H9 (cell line): ENCODE measurements at regions not wholly inside any gene's neighbourhood (a gene's known extent, or its start where the extent isn't known, plus 50 kb on each side); places are given as distances from the start of the nearest gene placed in this dataset.

Experiments
- DNase-seq: peaks from one replicate; pipeline ENCODE4 v3.0.0-alpha.2; 2017
- H2AFZ ChIP-seq: one replicate; pipeline ENCODE4 v1.6.1; 2013; ENCODE audit warnings: mild to moderate bottlenecking, low read length, control low read depth, moderate library complexity
- H2AK5ac ChIP-seq: 2 replicates; pipeline ENCODE4 v1.6.1; 2013; ENCODE audit warnings: low read length, control low read depth, mixed read lengths; ENCODE audit not compliant: insufficient read length
- H2BK120ac ChIP-seq: one replicate; pipeline ENCODE4 v1.6.1; 2013; ENCODE audit warnings: low read depth, mild to moderate bottlenecking, low read length, control low read depth, inconsistent platforms; ENCODE audit not compliant: poor library complexity, severe bottlenecking
- H2BK12ac ChIP-seq: 2 replicates; pipeline ENCODE4 v1.6.1; 2013; ENCODE audit warnings: low read length, control low read depth, mixed read lengths, low read depth; ENCODE audit not compliant: insufficient read length
- H2BK15ac ChIP-seq: 2 replicates; pipeline ENCODE4 v1.6.1; 2013; ENCODE audit warnings: low read depth, low read length, control low read depth
- H2BK20ac ChIP-seq: one replicate; pipeline ENCODE4 v1.6.1; 2013; ENCODE audit warnings: low read depth, mild to moderate bottlenecking, low read length, control low read depth, inconsistent platforms; ENCODE audit not compliant: poor library complexity, severe bottlenecking
- H2BK5ac ChIP-seq: 2 replicates; pipeline ENCODE4 v1.6.1; 2013; ENCODE audit warnings: low read length, control low read depth, mixed read lengths; ENCODE audit not compliant: insufficient read length
- H3K14ac ChIP-seq: 2 replicates; pipeline ENCODE4 v1.6.1; 2013; ENCODE audit warnings: low read length, control low read depth; ENCODE audit not compliant: insufficient read depth
- H3K18ac ChIP-seq: 2 replicates; pipeline ENCODE4 v1.6.1; 2013; ENCODE audit warnings: low read depth, mild to moderate bottlenecking, mixed read lengths, low read length, control low read depth; ENCODE audit not compliant: insufficient read length
- H3K23ac ChIP-seq: 2 replicates; pipeline ENCODE4 v1.6.1; 2013; ENCODE audit warnings: low read length, control low read depth, mixed read lengths, low read depth; ENCODE audit not compliant: insufficient read length
- H3K23me2 ChIP-seq: 2 replicates; pipeline ENCODE4 v1.6.1; 2013; ENCODE audit warnings: low read depth, mild to moderate bottlenecking, mixed read lengths, low read length, control low read depth; ENCODE audit not compliant: insufficient read length, poor library complexity, severe bottlenecking
- H3K27ac ChIP-seq: 2 replicates; pipeline ENCODE4 v1.5.1; 2013; ENCODE audit warnings: low read length, control low read depth, mixed read lengths, low read depth; ENCODE audit not compliant: insufficient read length
- H3K27me3 ChIP-seq: 2 replicates; pipeline ENCODE4 v1.6.1; 2013; ENCODE audit warnings: low read length, control low read depth, inconsistent platforms; ENCODE audit not compliant: insufficient read depth
- H3K4ac ChIP-seq: 2 replicates; pipeline ENCODE4 v1.6.1; 2013; ENCODE audit warnings: low read depth, mild to moderate bottlenecking, control low read depth, inconsistent platforms, low read length, moderate library complexity
- H3K4me1 ChIP-seq: 2 replicates; pipeline ENCODE4 v1.6.1; 2013; ENCODE audit warnings: low read length, control low read depth, inconsistent platforms; ENCODE audit not compliant: insufficient read depth
- H3K4me2 ChIP-seq: 2 replicates; pipeline ENCODE4 v1.6.1; 2013; ENCODE audit warnings: low read length, control low read depth, mixed read lengths; ENCODE audit not compliant: insufficient read length, insufficient read depth
- H3K56ac ChIP-seq: 2 replicates; pipeline ENCODE4 v1.6.1; 2013; ENCODE audit warnings: low read depth, mild to moderate bottlenecking, mixed read lengths, low read length, control low read depth; ENCODE audit not compliant: insufficient read length
- H3K79me1 ChIP-seq: 2 replicates; pipeline ENCODE4 v1.6.1; 2013; ENCODE audit warnings: low read depth, mild to moderate bottlenecking, moderate library complexity, low read length, control low read depth, inconsistent platforms; ENCODE audit not compliant: insufficient read depth, poor library complexity, severe bottlenecking
- H3K79me2 ChIP-seq: 2 replicates; pipeline ENCODE4 v1.6.1; 2013; ENCODE audit warnings: low read length, control low read depth, inconsistent platforms; ENCODE audit not compliant: insufficient read depth
- H3K9ac ChIP-seq: 2 replicates; pipeline ENCODE4 v1.6.1; 2013; ENCODE audit warnings: low read length, control low read depth, mixed read lengths; ENCODE audit not compliant: insufficient read length; ENCODE audit errors: extremely low read depth
- H3K9me3 ChIP-seq: one replicate; pipeline ENCODE4 v1.6.1; 2013; ENCODE audit warnings: low read depth, low read length, inconsistent platforms; ENCODE audit not compliant: control insufficient read depth
- H3T11ph ChIP-seq: one replicate; pipeline ENCODE4 v1.6.1; 2013; ENCODE audit warnings: mild to moderate bottlenecking, low read length, control low read depth, inconsistent platforms
- H4K20me1 ChIP-seq: one replicate; pipeline ENCODE4 v1.6.1; 2013; ENCODE audit not compliant: control insufficient read depth, insufficient read length, insufficient read depth
- H4K5ac ChIP-seq: 2 replicates; pipeline ENCODE4 v1.6.1; 2013; ENCODE audit warnings: low read depth, mild to moderate bottlenecking, mixed read lengths, low read length, control low read depth; ENCODE audit not compliant: insufficient read length
- H4K8ac ChIP-seq: replicated peaks from 2 replicates; pipeline ENCODE4 v1.6.1; 2013; ENCODE audit warnings: low read length, control low read depth, mixed read lengths, low read depth; ENCODE audit not compliant: insufficient read length
- H4K91ac ChIP-seq: 2 replicates; pipeline ENCODE4 v1.6.1; 2013; ENCODE audit warnings: low read depth, mild to moderate bottlenecking, moderate library complexity, mixed read lengths, low read length, control low read depth; ENCODE audit not compliant: insufficient read length
- H3K27ac Mint-ChIP-seq, 3 experiments: 2 replicates in 2 of 3; 3 replicates in 1 of 3; pipeline ENCODE4 v1.8.0; 2020 to 2021; ENCODE audit warnings: mixed read lengths in 3 of 3, mild to moderate bottlenecking in 1 of 3, moderate library complexity in 1 of 3
- H3K27me3 Mint-ChIP-seq: 2 replicates; pipeline ENCODE4 v1.8.0; 2021; ENCODE audit warnings: low read depth, mild to moderate bottlenecking, moderate library complexity, mixed read lengths
- H3K36me3 Mint-ChIP-seq, 3 experiments: 2 replicates in 2 of 3; 3 replicates in 1 of 3; pipeline ENCODE4 v1.8.0; 2020 to 2021; ENCODE audit warnings: low read depth in 3 of 3, mixed read lengths in 3 of 3; ENCODE audit not compliant: insufficient read depth in 1 of 3
- H3K4me1 Mint-ChIP-seq, 2 experiments: 2 replicates each; pipeline ENCODE4 v1.8.0; 2020; ENCODE audit warnings: mixed read lengths in 2 of 2
- H3K4me3 Mint-ChIP-seq, 2 experiments: 2 replicates in 1 of 2; 3 replicates in 1 of 2; pipeline ENCODE4 v1.8.0; 2020 to 2021; ENCODE audit warnings: mild to moderate bottlenecking in 2 of 2, mixed read lengths in 2 of 2, moderate library complexity in 1 of 2
- H3K9me3 Mint-ChIP-seq, 2 experiments: 2 replicates in 1 of 2; 3 replicates in 1 of 2; pipeline ENCODE4 v1.8.0; 2020; ENCODE audit warnings: mild to moderate bottlenecking in 2 of 2, mixed read lengths in 2 of 2, moderate library complexity in 1 of 2
- WGBS: extraction: QIAGEN DNeasy Blood & Tissue Kit; methylation state at CpG from one replicate; pipeline ENCODE4 v1.1.7; 2013; ENCODE audit warnings: missing lambda C conversion rate, low lambda C conversion rate, mixed read lengths; ENCODE audit not compliant: insufficient read length; ENCODE audit errors: extremely low coverage; 5-methylcytosine and 5-hydroxymethylcytosine counted together
- TF ChIP-seq, protein P1 (sequence below): fragments of 200-600 bp; sonication (generic); conservative IDR thresholded peaks from 3 replicates; pipeline ENCODE4 v1.8.0; 2021; ENCODE audit warnings: antibody characterized with exemption, mild to moderate bottlenecking

DNA sequence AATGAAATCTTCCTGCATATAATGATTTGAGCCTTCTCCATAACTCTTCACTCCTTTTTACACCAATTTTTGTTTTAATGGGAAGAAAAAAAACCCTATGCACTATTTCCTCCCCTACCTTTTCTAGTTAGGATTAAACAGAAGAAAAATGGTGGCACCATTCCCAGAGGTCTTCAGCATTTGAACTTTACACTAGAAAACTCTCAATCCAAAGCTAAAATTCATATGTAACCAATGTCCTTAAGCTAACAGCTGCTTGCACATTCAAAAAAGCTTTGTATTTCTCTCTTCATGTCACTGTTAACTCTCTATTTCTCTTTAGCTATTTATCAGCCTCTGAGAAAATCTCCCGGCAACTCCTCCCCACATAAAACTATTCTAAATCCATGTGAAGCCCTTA, 90.3 kb upstream of the UBL3 start:
- Histone ChIP-seq H3K23ac (no peak overlapping the region), H2BK15ac (no peak overlapping the region), H3K4me1 (peaks cover 20% of the 10 kb centered on the region), H2BK120ac (no peak overlapping the region), H2AK5ac (no peak overlapping the region), H3K27ac (no peak overlapping the region), H3K4me2 (no peak overlapping the region), H3K79me1 (no peaks in the 10 kb centered on the region), H3K79me2 (no peaks in the 10 kb centered on the region), H2AFZ (no peak overlapping the region), H3K9ac (no peak overlapping the region), H2BK5ac (no peak overlapping the region), H2BK20ac (no peak overlapping the region), H3K23me2 (no peaks in the 10 kb centered on the region), H2BK12ac (no peak overlapping the region), H3K27me3 (peaks cover 3% of the 10 kb centered on the region; the same call in 1 of the 2 replicates), H3K18ac (no peak overlapping the region), H4K5ac (no peak overlapping the region), H3K4ac (no peak overlapping the region), H4K20me1 (no peaks in the 10 kb centered on the region), H3K14ac (no peak overlapping the region), H3T11ph (no peak overlapping the region), H3K9me3 (no peaks in the 10 kb centered on the region), H4K8ac (no peak overlapping the region), H4K91ac (no peak overlapping the region), H3K56ac (no peak overlapping the region)
- Mint-ChIP-seq H3K4me1 (peaks cover 82 to 83% of the 10 kb centered on the region in 2 experiments), H3K36me3 (peaks cover 0 to 4% (median 2%) of the 10 kb centered on the region in 3 experiments; a peak in 2 of 7 replicates), H3K4me3 (no peak overlapping the region), H3K27me3 (peaks cover 49% of the 10 kb centered on the region), H3K9me3 (no peaks in the 10 kb centered on the region; a peak in 1 of 5 replicates), H3K27ac (no peak overlapping the region)
- no peak for DNase-seq
- no CpG with 5 or more reads among the region's 1 CpG for WGBS
- TF ChIP-seq, protein P1, sequence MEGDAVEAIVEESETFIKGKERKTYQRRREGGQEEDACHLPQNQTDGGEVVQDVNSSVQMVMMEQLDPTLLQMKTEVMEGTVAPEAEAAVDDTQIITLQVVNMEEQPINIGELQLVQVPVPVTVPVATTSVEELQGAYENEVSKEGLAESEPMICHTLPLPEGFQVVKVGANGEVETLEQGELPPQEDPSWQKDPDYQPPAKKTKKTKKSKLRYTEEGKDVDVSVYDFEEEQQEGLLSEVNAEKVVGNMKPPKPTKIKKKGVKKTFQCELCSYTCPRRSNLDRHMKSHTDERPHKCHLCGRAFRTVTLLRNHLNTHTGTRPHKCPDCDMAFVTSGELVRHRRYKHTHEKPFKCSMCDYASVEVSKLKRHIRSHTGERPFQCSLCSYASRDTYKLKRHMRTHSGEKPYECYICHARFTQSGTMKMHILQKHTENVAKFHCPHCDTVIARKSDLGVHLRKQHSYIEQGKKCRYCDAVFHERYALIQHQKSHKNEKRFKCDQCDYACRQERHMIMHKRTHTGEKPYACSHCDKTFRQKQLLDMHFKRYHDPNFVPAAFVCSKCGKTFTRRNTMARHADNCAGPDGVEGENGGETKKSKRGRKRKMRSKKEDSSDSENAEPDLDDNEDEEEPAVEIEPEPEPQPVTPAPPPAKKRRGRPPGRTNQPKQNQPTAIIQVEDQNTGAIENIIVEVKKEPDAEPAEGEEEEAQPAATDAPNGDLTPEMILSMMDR: no peak
